ENCODE measurements at regions not wholly inside any gene's neighbourhood (a gene's known extent, or its start where the extent isn't known, plus 50 kb on each side); places are given as distances from the start of the nearest gene placed in this dataset.

GRCh38 chr12:105738051-105738450, 400.7 kb downstream of the NUAK1 start:
- TF ChIP-seq CTCF (IDR thresholded peaks at IDR 0.05; ENCODE audit: extremely low read depth, missing control alignments) = no peak
- DNase-seq (ENCODE audit: low spot score) = no peak

GRCh38 chr12:105740369-105740768, 398.4 kb downstream of the NUAK1 start:
- DNase-seq (ENCODE audit: low spot score) = no peak

GRCh38 chr12:105740970-105741725, 397.6 kb downstream of the NUAK1 start:
- no peak for TF ChIP-seq CTCF (IDR thresholded peaks at IDR 0.05; ENCODE audit: extremely low read depth, missing control alignments)
- no peak for DNase-seq (ENCODE audit: low spot score)

More at GRCh38 chr12:105740369-105740768, 398.4 kb downstream of the NUAK1 start:
- no peak for TF ChIP-seq CTCF (IDR thresholded peaks at IDR 0.05; ENCODE audit: extremely low read depth, missing control alignments)

- no peak for DNase-seq (ENCODE audit: low spot score)
- no peak for TF ChIP-seq CTCF (IDR thresholded peaks at IDR 0.05; ENCODE audit: extremely low read depth, missing control alignments)
These were observed 396.8 kb downstream of the NUAK1 start for GRCh38 chr12:105741786-105742566.

- DNase-seq (ENCODE audit: low spot score) = no peak
- TF ChIP-seq CTCF (IDR thresholded peaks at IDR 0.05; ENCODE audit: extremely low read depth, missing control alignments) = no peak
These were observed 396.2 kb downstream of the NUAK1 start for GRCh38 chr12:105742567-105742874.

GRCh38 chr12:105744371-105745058, 394.2 kb downstream of the NUAK1 start:
- DNase-seq (ENCODE audit: low spot score) = no peak
- no peak for TF ChIP-seq CTCF (IDR thresholded peaks at IDR 0.05; ENCODE audit: extremely low read depth, missing control alignments)

GRCh38 chr12:105745811-105746210, 392.9 kb downstream of the NUAK1 start:
- no peak for TF ChIP-seq CTCF (IDR thresholded peaks at IDR 0.05; ENCODE audit: extremely low read depth, missing control alignments)
- DNase-seq (ENCODE audit: low spot score) = no peak

Data from GM20000 (cell line).